Neutrophil (primary cell): ENCODE measurements at regions not wholly inside any gene's neighbourhood (a gene's known extent, or its start where the extent isn't known, plus 50 kb on each side); places are given as distances from the start of the nearest gene placed in this dataset.

ENCODE experiments used
- H3K27ac ChIP-seq: fragments of 200-600 bp; sonication (generic); 2 replicates; pipeline ENCODE4 v1.5.1; 2016; ENCODE audit warnings: mild to moderate bottlenecking, moderate library complexity
- H3K27me3 ChIP-seq: fragments of 200-600 bp; sonication (generic); 2 replicates; pipeline ENCODE4 v1.6.0; 2016; ENCODE audit warnings: mild to moderate bottlenecking
- H3K36me3 ChIP-seq: fragments of 200-600 bp; sonication (generic); 2 replicates; pipeline ENCODE4 v1.5.1; 2017
- H3K4me1 ChIP-seq, 2 experiments: fragments of 200-600 bp in 1 of 2; sonication (generic) in 1 of 2; 1 replicate in 1 of 2; 2 replicates in 1 of 2; pipeline versions ENCODE4 v1.5.1 to v1.6.1; 2013 to 2016; ENCODE audit warnings: low read depth in 1 of 2, low read length in 1 of 2, mild to moderate bottlenecking in 1 of 2, moderate library complexity in 1 of 2; ENCODE audit not compliant: control insufficient read depth in 1 of 2, insufficient read depth in 1 of 2
- H3K4me3 ChIP-seq, 2 experiments: fragments of 200-600 bp in 1 of 2; sonication (generic) in 1 of 2; 1 replicate in 1 of 2; 2 replicates in 1 of 2; pipeline ENCODE4 v1.5.1; 2013 to 2016; ENCODE audit warnings: low read depth in 1 of 2, low read length in 1 of 2, mild to moderate bottlenecking in 1 of 2, moderate library complexity in 1 of 2
- H3K9me3 ChIP-seq: fragments of 200-600 bp; sonication (generic); 2 replicates; pipeline ENCODE4 v1.5.1; 2016
- TF ChIP-seq, protein P1 (sequence below): fragments of 200-600 bp; sonication (generic); IDR thresholded peaks from 2 replicates; pipeline ENCODE4 v1.5.1; 2016; ENCODE audit warnings: antibody characterized with exemption

DNA sequence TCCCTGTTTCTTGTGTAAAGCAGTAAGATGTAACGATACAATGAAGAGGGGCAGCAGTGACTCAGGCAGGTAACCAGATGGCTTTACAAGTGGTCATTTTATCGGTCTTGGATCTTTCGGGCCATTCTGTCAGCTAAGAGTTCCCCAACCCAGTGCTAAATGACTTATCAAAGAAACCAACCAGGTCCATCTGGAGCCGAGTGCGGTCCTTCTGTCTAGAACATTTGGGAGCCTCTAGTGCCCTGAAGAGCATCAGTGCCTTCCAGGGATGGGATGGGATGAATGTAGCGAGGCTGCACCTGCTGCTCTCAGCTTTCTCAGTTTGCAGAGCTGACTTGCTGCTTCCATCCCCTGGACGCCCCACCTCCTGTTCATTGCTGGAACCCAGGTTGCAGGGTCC, 131.7 kb upstream of the AGBL1 start:
- H3K36me3 ChIP-seq, result no peaks in the 10 kb centered on the region
- no peaks in the 10 kb centered on the region for H3K4me1 ChIP-seq
- H3K27me3 ChIP-seq, result peaks cover 26% of the 10 kb centered on the region
- no peak overlapping the region for H3K27ac ChIP-seq
- H3K9me3 ChIP-seq, result no peaks in the 10 kb centered on the region
- no peak overlapping the region for H3K4me3 ChIP-seq
- TF ChIP-seq, protein P1, sequence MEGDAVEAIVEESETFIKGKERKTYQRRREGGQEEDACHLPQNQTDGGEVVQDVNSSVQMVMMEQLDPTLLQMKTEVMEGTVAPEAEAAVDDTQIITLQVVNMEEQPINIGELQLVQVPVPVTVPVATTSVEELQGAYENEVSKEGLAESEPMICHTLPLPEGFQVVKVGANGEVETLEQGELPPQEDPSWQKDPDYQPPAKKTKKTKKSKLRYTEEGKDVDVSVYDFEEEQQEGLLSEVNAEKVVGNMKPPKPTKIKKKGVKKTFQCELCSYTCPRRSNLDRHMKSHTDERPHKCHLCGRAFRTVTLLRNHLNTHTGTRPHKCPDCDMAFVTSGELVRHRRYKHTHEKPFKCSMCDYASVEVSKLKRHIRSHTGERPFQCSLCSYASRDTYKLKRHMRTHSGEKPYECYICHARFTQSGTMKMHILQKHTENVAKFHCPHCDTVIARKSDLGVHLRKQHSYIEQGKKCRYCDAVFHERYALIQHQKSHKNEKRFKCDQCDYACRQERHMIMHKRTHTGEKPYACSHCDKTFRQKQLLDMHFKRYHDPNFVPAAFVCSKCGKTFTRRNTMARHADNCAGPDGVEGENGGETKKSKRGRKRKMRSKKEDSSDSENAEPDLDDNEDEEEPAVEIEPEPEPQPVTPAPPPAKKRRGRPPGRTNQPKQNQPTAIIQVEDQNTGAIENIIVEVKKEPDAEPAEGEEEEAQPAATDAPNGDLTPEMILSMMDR, result no peak

DNA sequence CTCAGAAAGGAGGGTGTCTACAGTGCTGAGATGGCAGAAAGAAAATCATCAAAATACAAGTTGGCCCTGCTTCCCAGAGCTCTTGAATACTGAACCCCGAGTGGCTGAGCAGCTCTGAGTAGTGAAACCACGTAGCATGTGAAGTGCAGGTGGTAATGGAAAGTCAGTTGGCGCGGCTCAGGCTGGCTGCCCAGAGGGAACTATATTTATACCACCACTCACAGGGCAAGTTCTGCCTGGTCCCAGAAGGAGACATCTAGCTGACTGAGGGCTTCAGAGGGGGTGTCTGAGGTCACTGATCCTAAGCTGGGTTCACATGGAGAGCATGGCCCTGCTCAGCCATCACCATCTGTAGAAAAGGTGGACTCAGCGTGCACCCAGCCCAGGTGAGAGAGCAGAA, 129.6 kb upstream of the AGBL1 start:
- no peak overlapping the region for H3K4me3 ChIP-seq
- no peak overlapping the region for H3K27ac ChIP-seq
- no peaks in the 10 kb centered on the region for H3K9me3 ChIP-seq
- TF ChIP-seq, protein P1, result no peak
- H3K36me3 ChIP-seq, result no peaks in the 10 kb centered on the region
- H3K4me1 ChIP-seq, result no peaks in the 10 kb centered on the region
- peaks cover 16% of the 10 kb centered on the region for H3K27me3 ChIP-seq

DNA sequence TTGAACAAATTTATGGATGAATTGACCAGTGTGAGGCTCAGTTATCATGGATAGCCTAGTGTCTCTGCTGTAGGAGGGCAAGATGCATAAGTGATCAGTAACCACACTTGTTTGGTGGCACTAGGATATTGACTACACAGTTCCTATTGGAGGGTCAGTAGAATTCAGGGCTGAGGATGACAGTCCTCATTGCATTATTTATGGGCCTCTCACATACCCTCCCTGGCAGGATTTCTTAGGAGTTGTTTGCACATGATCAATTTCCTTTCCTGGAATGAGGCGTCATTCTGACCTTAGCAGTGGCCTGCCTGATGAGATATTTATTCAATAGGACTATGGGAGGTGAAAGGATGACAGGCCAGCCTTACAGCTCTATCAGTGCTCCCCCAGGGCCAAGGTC, 125.1 kb upstream of the AGBL1 start:
- no peaks in the 10 kb centered on the region for H3K36me3 ChIP-seq
- H3K4me3 ChIP-seq, result no peak overlapping the region
- peaks cover 12% of the 10 kb centered on the region for H3K27me3 ChIP-seq
- H3K4me1 ChIP-seq, result no peaks in the 10 kb centered on the region
- H3K27ac ChIP-seq, result no peak overlapping the region
- no peaks in the 10 kb centered on the region for H3K9me3 ChIP-seq
- TF ChIP-seq, protein P1, result no peak

DNA sequence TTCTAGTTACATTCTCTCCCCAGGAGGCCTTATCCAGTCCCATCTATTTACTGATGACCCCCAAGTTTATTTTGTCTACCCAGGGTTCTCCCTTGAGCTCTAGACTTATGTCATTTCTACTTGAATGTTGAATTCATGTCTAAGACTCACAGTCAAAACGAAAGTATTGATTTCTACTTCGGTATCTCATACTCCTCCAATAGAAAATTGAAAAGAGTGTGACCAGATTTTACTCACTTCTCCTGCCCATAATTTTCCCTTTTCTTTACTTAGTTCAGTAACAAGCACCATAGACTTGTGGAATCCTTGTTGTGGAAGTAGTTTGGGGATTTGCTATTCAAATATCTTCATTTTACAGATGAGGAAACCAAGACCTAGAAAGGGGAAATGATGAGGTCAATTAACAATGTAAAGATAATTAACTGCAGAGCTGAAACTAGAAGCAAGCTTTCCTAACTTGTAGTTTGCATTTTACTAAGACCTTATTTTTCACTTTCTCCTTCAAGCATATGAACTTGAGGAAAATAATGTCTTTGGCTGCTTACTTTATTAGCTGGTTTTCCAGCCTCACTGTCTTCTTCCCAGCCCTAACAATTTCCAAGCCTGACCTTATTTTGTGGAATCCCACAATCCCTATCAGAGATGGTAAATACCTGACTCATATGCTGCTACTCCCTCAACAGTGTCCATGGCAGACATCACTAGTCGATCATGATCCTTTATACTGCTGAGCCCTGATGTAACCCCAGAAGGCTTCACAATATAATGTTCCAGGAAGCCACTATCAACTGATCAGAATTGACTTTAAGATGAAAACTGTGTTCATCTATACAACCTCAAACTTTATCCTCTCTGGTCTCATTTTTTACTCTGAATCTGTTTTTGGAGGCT, 123.9 kb upstream of the AGBL1 start:
- Histone ChIP-seq H3K27ac (no peak overlapping the region), H3K4me3 (no peak overlapping the region), H3K27me3 (peaks cover 9% of the 10 kb centered on the region), H3K36me3 (no peaks in the 10 kb centered on the region), H3K9me3 (no peaks in the 10 kb centered on the region), H3K4me1 (no peaks in the 10 kb centered on the region)
- TF ChIP-seq, protein P1, result no peak

DNA sequence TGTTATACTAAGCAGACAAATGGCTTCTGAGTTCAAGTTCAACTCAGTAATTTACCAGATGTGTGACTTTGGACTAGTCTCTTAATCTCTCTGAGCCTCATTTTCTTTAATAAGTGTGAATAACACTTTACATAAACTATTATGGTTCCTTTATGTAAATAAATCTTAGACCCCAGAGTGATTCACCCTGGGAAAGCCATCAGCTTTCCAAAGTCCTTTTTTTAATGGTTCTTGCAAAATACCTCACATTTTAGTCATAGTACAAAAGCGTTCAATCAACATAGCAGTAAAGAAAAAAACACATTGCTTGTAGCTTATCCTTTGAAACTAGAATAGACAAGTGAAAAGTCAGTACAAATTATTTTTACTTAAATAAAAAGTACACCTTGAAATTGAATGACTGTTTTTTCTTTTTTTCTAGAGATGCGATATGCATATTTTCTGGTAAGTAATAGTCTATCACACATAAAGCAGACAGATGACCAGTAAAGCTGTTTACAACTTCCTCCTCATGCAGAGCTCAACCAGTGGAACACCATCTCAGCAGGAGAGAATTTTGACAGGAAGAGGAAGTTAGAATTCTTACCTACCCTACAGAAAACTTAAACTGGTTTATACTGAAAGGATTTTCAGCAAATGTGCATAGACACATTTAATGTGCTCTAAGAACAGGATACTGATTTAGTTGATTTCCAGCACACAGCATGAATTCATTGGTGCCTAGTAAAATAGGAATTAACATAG, 123.0 kb upstream of the AGBL1 start:
- H3K27ac ChIP-seq, result no peak overlapping the region
- H3K4me1 ChIP-seq, result no peaks in the 10 kb centered on the region
- TF ChIP-seq, protein P1, result no peak
- no peaks in the 10 kb centered on the region for H3K36me3 ChIP-seq
- H3K4me3 ChIP-seq, result no peak overlapping the region
- no peaks in the 10 kb centered on the region for H3K9me3 ChIP-seq
- H3K27me3 ChIP-seq, result peaks cover 9% of the 10 kb centered on the region
